Duodenal mucosa (tissue), 2 donors: ENCODE measurements at regions not wholly inside any gene's neighbourhood (a gene's known extent, or its start where the extent isn't known, plus 50 kb on each side); places are given as distances from the start of the nearest gene placed in this dataset.

Experiments
- H3K27ac ChIP-seq: one replicate; pipeline ENCODE4 v1.7.0; 2013; ENCODE audit warnings: low read depth, low read length
- H3K27me3 ChIP-seq, 2 donors: one replicate each; pipeline ENCODE4 v1.7.0; 2013; ENCODE audit warnings: low read length in 2 of 2, control low read depth in 1 of 2; ENCODE audit not compliant: insufficient read depth in 2 of 2, control insufficient read depth in 1 of 2
- H3K36me3 ChIP-seq, 2 donors: one replicate each; pipeline ENCODE4 v1.7.0; 2013; ENCODE audit warnings: low read length in 2 of 2, control low read depth in 1 of 2; ENCODE audit not compliant: insufficient read depth in 2 of 2, control insufficient read depth in 1 of 2
- H3K4me1 ChIP-seq, 2 donors: one replicate each; pipeline ENCODE4 v1.7.0; 2013; ENCODE audit warnings: low read length in 2 of 2, control low read depth in 1 of 2; ENCODE audit not compliant: insufficient read depth in 2 of 2, control insufficient read depth in 1 of 2
- H3K4me3 ChIP-seq, 2 donors: one replicate each; pipeline ENCODE4 v1.7.0; 2013; ENCODE audit warnings: low read length in 2 of 2, low read depth in 1 of 2
- H3K9ac ChIP-seq, 2 donors: one replicate each; pipeline ENCODE4 v1.7.0; 2013; ENCODE audit warnings: low read length in 2 of 2, low read depth in 1 of 2
- H3K9me3 ChIP-seq, 2 donors: one replicate each; pipeline ENCODE4 v1.7.0; 2013; ENCODE audit warnings: low read length in 2 of 2, control low read depth in 1 of 2; ENCODE audit not compliant: control insufficient read depth in 1 of 2

- Histone ChIP-seq H3K36me3 (no peaks in the 10 kb centered on the region), H3K4me3 (no peak overlapping the region), H3K4me1 (no peaks in the 10 kb centered on the region), H3K27ac (no peak overlapping the region), H3K27me3 (no peaks in the 10 kb centered on the region), H3K9ac (no peak overlapping the region), H3K9me3 (no peaks in the 10 kb centered on the region)
Observed at GRCh38 chr3:64306745-64307144, 81.5 kb upstream of the PRICKLE2 start.

DNA sequence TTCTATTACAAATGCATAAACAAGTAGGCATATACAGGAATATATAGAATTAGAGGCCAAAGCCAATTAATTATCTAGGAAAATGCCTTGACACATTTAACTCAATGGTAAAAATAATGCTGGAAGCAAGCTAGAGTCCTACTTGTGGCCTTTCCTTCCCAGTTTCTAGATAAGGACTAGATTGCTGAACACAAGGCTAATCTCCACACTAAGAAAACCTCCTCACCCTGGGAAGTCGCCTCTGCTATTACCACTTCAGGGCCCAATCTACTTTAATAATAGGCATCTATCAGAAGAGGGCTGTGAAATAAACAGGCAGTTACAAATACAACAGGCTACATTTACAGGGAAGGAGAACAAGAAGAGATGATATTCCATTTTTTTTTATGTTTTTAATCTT lies 80.5 kb upstream of the PRICKLE2 start:
- no peak overlapping the region for H3K9ac ChIP-seq
- H3K36me3 ChIP-seq: no peaks in the 10 kb centered on the region
- H3K27me3 ChIP-seq: no peaks in the 10 kb centered on the region
- H3K4me3 ChIP-seq: no peak overlapping the region
- no peak overlapping the region for H3K27ac ChIP-seq
- H3K4me1 ChIP-seq: no peaks in the 10 kb centered on the region
- no peaks in the 10 kb centered on the region for H3K9me3 ChIP-seq

DNA sequence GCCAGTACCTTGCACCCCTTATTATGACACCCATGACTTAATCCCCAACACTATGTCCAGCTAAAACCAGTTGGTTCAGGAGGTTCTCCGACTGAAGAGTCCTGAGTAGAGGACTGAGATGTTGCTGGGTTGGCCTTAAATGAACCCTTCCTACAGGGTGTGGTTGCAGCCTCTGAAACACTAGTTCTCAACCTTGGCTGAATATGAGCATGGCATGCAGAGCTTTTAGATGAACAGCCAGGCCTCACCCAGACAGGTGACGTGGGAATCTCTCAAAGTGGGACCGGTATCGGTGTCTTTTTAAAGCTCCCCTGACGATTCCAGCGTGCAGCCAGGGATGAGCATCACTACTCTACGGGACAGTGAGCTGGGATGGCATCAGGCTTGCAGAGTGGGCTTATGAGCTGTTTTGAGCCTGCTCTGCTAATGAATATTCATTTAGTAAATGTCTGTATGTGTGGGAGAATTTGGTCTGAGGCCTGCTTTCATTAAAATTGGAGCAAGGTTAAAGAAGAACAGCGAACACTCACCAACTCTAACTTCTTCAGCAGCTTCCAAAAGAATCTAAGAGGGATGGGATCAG lies 79.7 kb upstream of the PRICKLE2 start:
- no peak overlapping the region for H3K4me3 ChIP-seq
- H3K27ac ChIP-seq: no peak overlapping the region
- no peaks in the 10 kb centered on the region for H3K27me3 ChIP-seq
- no peaks in the 10 kb centered on the region for H3K36me3 ChIP-seq
- no peaks in the 10 kb centered on the region for H3K4me1 ChIP-seq
- no peak overlapping the region for H3K9ac ChIP-seq
- H3K9me3 ChIP-seq: no peaks in the 10 kb centered on the region

DNA sequence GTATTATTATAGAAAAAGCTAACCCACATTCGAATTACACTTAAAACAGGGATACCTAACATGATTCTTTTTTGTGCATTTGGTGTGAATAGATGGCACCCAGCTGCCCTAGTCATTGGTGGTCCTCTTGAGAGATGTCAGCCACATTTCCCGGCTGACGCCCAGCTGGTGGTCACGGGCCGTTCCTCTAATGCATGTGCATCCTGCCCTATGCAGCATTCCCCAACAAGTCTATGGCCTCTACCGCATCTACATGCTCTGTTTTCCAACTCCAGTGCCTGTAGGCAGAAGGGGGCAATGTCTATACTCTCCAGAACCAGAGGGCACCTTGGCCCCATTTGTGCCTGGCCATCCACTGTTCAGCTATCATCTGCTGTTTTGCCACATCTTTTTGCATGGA lies 78.6 kb upstream of the PRICKLE2 start:
- no peak overlapping the region for H3K27ac ChIP-seq
- H3K36me3 ChIP-seq: no peaks in the 10 kb centered on the region

GRCh38 chr3:64303401-64303800 lies 78.1 kb upstream of the PRICKLE2 start:
- no peaks in the 10 kb centered on the region for H3K27me3 ChIP-seq
- no peaks in the 10 kb centered on the region for H3K36me3 ChIP-seq
- H3K9me3 ChIP-seq: no peaks in the 10 kb centered on the region
- H3K27ac ChIP-seq: no peak overlapping the region
- no peak overlapping the region for H3K9ac ChIP-seq
- H3K4me3 ChIP-seq: no peak overlapping the region
- H3K4me1 ChIP-seq: no peaks in the 10 kb centered on the region

More for the DNA sequence above, 78.6 kb upstream of the PRICKLE2 start:
- Histone ChIP-seq H3K9me3 (no peaks in the 10 kb centered on the region), H3K27me3 (no peaks in the 10 kb centered on the region), H3K4me1 (no peaks in the 10 kb centered on the region), H3K4me3 (no peak overlapping the region), H3K9ac (no peak overlapping the region)

DNA sequence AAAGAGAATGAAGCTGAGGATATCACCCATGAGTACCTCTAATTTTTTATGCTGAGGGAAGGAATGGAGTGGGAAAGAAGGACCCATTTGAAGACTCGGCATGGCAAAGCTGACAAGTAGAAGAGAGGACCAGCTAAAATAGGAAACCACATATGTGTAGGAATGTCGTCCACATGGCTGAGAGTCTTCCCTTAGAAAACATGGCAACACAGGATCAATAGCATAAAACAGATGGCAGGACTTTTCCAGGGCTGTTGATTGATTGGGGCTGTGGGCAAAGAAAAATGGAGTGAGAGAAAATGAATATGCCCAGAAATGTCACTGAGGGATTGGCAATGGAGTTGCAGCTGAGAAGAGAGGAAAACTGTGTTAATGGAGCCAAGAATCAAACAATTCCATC lies 76.2 kb upstream of the PRICKLE2 start:
- no peaks in the 10 kb centered on the region for H3K36me3 ChIP-seq
- no peak overlapping the region for H3K4me3 ChIP-seq
- H3K9me3 ChIP-seq: peaks cover 4 to 7% of the 10 kb centered on the region in 2 donors
- H3K4me1 ChIP-seq: no peaks in the 10 kb centered on the region
- no peaks in the 10 kb centered on the region for H3K27me3 ChIP-seq
- H3K9ac ChIP-seq: no peak overlapping the region
- H3K27ac ChIP-seq: no peak overlapping the region

- H3K9ac ChIP-seq: no peak overlapping the region
- H3K4me1 ChIP-seq: no peaks in the 10 kb centered on the region
- H3K36me3 ChIP-seq: no peaks in the 10 kb centered on the region
- no peak overlapping the region for H3K4me3 ChIP-seq
- peaks cover 4 to 7% of the 10 kb centered on the region in 2 donors for H3K9me3 ChIP-seq
- no peaks in the 10 kb centered on the region for H3K27me3 ChIP-seq
- H3K27ac ChIP-seq: no peak overlapping the region
Observed at GRCh38 chr3:64300790-64301423, 75.6 kb upstream of the PRICKLE2 start.

DNA sequence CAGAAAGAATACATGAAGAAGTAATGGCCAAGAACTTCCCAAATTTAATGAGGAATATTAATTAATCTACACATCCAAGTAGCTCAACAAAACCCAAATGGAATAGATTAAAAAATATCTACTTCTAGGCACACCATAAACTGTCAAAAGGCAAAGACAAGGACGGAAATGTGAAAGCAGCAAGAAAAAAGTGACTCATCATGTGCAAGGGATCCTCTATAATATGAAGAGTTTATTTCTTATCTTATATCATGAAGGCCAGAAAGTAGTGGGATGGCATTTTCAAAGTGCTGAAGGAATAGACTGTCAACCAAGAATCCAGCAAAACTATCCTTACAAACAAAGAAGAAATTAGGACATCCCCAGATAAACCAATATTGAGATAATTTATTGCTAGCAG lies 73.9 kb upstream of the PRICKLE2 start:
- Histone ChIP-seq H3K27ac (no peak overlapping the region), H3K4me3 (no peak overlapping the region), H3K27me3 (no peaks in the 10 kb centered on the region), H3K4me1 (no peaks in the 10 kb centered on the region), H3K9me3 (peaks cover 4 to 7% of the 10 kb centered on the region in 2 donors), H3K36me3 (no peaks in the 10 kb centered on the region), H3K9ac (no peak overlapping the region)

DNA sequence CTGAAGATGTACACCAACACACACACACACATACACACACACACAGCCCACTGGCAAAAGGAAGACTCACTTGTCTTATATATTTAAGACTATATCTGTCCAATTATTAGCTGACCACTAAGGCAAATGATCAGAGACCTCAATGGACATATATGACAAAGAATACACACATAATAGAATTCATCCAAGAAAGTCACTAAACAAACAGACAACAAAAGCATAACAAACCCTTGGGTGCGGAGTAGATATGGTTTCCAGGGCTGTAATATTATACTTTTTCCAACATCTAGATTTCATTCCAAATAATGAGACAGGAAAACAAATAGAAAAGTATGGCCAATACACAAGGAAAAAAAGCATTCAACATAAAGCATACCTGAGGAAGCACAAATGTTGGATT lies 72.3 kb upstream of the PRICKLE2 start:
- Histone ChIP-seq H3K4me1 (no peaks in the 10 kb centered on the region), H3K36me3 (no peaks in the 10 kb centered on the region), H3K27me3 (no peaks in the 10 kb centered on the region), H3K4me3 (no peak overlapping the region), H3K9ac (no peak overlapping the region), H3K27ac (no peak overlapping the region), H3K9me3 (peaks cover 4 to 7% of the 10 kb centered on the region in 2 donors)

- Histone ChIP-seq H3K9me3 (peaks cover 4 to 7% of the 10 kb centered on the region in 2 donors), H3K27me3 (no peaks in the 10 kb centered on the region), H3K4me1 (no peaks in the 10 kb centered on the region), H3K36me3 (no peaks in the 10 kb centered on the region), H3K9ac (no peak overlapping the region), H3K27ac (no peak overlapping the region), H3K4me3 (no peak overlapping the region)
Observed at GRCh38 chr3:64295594-64295993, 70.3 kb upstream of the PRICKLE2 start.
